GM19395 (cell line): ENCODE measurements at regions not wholly inside any gene's neighbourhood (a gene's known extent, or its start where the extent isn't known, plus 50 kb on each side); places are given as distances from the start of the nearest gene placed in this dataset.
"Not testable (repeated sequence)": the region's sequence is repeated elsewhere in the genome, so short reads cannot be mapped to it uniquely, and the experiment has no call there.

Experiments
- ATAC-seq: cut with Tn5 transposase; IDR thresholded peaks from one replicate; pipeline ENCODE4 v1.9.1; 2021; ENCODE audit warnings: mild to moderate bottlenecking, moderate library complexity; ENCODE audit not compliant: unreplicated experiment

DNA sequence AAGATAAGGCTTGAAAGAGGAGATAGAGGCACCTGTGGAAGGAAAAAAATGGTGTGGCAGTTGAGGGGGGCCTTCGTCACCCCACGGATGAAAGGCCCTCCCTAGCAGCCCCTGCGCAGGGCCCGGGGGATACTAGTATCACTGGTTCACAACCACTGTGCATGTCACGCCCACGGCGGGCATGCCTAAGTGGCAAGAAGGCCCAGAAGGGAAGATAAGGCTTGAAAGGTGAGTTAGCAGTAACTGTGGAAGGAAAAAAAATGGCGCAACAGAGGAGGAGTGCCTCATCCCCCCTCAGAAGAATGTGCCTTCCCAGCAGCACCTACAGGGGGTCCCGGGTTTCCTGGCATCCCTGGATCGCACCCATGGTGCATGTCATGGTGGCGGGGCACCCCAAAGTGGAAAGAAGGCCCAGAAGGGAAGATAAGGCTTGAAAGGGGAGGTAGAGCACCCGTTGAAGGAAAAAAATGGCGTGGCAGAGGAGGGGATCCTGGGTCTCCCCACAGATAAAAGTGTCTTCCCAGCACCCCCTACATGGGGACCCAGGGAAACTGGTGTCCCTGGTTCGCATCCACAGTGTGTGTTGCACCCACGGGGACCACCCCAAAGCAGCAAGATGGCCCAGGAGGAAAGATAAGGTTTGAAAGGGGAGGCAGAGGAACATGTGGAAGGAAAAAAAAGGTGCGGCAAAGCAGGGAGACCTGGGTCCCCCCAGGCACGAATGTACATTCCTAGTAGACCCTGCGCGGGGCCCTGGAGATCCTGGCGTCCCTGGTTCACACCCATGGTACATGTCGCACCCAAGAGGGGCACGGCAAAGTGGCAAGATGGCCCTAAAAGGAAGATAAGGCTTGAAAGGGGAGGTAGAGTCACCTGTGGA, 279.2 kb downstream of the ALG10 start:
- ATAC-seq = no peak

DNA sequence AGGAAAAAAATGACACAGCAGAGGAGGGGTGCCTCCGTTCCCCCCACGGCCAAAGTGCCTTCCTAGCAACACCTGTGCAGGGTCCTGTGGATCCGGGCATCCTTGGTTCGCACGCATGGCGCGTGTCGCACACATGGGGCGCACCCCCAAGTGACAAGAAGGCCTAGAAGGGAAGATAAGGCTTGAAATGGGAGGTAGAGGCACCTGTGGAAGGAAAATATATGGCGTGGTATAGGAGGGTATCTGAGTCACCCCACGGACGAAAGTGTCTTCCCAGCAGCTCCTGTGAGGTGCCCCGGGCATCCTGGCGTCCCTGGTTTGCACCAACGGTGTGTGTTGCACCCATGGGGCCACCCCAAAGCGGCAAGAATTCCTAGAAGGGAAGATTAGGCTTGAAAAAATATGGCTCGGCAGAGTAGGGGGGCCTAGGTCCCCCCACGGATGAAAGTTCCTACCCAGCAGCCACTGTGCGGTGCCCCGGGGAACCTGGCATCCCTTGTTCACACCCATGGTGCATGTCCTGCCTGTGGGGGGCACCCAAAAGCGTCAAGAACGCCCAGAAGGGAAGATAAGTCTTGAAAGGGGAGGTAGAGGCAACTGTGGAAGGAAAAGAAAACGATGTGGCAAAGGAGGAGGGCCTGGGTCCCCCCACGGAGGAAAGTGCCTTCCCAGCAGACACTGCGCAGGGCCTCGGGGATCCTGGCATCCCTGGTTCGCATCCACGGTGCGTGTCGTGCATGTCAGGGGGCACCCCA, 280.0 kb downstream of the ALG10 start:
- no peak for ATAC-seq

GRCh38 chr12:34303091-34303870, 281.0 kb downstream of the ALG10 start:
- no peak for ATAC-seq

DNA sequence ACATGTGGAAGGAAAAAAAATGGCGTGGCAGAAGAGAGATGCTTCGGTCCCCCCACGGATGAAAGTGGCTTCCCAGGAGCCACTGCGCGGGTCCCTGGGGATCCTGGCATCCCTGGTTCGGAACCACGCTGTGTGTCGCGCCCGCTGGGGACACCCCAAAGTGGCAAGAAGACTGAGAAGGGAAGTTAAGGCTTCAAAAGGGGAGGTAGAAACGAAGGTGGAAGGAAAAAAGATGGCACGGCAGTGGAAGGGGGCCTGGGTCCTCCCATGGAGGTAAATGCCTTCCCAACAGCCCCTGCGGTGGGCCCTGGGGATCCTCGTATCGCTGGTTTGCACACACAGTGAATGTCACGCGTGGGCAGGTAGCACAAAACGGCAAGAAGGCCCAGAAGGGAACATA, 281.7 kb downstream of the ALG10 start:
- ATAC-seq = no peak

- ATAC-seq = no peak
Observed at GRCh38 chr12:34304546-34304945, 282.2 kb downstream of the ALG10 start.

DNA sequence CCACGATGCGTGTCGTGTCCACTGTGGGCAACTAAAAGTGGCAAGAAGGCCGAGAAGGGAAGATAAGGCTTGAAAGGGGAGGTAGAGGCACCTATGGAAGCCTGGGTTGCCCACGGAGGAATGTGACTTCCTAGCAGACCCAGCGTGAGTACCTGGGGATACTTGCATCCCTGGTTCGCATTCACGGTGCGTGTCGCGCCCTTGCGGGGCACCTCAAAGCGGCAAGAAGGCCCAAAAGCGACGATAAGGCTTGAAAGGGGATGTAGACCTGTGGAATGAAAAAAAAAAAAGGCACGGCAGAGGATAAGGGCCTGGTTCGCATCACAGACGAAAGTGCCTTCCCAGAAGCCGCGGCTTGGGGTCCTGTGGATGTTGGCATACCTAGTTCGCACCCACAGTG, 282.9 kb downstream of the ALG10 start:
- no peak for ATAC-seq

GRCh38 chr12:34306133-34306830, 284.0 kb downstream of the ALG10 start:
- ATAC-seq = no peak

DNA sequence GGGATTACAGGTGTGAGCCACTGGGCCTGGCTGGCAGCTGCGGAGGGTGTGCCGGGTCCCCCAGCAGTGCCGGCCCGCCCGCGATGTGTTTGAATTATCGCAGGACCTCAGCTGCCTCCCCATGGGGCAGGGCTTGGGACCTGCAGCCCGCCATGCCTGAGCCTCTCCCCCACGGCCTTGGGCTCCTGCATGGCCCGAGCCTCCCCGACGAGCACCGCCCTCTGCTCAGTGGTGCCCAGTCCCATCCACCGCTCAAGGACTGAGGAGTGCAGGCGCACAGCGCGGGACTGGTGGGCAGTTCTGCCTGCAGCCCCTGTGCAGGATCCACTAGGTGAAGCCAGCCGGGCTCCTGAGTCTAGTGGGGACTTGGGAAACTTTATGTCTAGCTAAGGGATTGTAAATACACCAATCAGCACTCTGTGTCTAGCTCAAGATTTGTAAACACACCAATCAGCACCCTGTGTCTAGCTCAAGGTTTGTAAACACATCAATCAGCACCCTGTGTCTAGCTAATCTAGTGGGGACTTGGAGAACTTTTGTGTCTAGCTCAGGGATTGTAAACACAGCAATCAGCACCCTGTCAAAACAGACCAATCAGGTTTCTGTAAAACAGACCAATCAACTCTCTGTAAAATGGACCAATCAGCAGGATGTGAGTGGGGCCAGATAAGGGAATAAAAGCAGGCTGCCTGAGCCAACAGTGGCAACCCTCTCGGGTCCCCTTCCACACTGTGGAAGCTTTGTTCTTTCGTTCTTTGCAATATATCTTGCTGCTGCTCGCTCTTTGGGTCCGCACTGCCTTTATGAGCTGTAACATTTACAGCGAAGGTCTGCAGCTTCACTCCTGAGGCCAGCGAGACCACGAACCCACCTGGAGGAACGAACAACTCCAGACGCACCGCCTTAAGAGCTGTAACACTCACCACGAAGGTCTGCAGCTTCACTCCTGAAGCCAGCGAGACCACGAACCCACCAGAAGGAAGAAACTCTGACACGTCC, 287.8 kb downstream of the ALG10 start:
- ATAC-seq = not testable (repeated sequence)

DNA sequence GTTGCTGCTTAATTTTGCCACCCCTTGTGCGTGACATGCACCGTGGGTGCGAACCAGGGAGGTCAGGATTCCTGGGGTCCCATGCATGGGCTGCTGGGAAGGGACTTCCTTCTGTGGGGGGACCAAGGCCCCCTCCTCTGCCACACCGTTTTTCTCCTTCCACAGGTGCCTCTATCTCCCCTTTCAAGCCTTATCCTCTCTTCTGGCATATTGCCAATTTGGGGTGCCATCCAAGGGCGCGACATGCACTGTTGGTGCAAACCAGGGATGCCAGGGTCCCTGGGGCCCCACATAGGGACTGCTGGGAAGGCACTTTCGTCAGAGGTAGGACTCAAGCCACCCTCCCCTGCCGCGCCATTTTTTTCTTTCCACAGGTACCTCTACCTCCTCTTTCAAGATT, 289.0 kb downstream of the ALG10 start:
- no peak for ATAC-seq

DNA sequence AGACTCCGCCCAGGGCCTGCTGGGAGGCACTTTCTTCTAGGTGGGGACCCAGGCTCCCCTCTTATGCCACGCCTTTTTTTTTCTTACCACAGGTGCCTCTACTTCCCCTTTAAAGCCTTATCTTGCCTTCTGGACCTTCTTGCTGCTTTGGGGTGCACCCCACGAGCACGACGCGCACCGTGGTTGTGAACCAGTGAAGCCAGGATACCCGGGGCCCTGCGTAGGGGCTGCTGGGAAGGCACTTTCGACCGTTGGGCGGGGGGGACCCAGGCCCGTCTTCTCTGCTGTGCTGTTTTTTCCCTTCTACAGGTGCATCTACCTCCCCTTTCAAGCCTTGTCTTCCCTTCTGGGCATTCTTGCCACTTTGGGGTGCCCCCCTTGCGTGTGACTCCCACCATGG, 305.4 kb downstream of the ALG10 start:
- ATAC-seq = no peak

DNA sequence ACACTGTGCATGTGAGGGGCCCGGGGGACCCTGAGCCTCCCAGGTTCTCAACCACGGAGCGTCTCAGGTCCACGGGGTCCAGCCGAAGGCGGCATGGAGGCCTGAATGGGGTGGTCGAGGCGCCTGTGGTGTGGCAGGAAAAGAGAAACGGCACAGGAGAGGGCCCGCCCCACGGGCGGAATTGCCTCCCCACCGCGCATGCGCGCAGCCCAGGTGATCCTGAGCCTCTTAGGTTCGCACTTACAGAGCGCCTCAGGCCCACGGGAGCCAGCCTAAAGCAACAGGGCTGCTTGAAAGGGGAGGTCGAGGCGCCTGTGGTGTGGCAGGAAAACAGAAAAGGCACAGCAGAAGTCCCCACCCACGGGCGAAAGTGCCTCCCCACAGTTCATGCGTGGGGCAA, 311.0 kb downstream of the ALG10 start:
- no peak for ATAC-seq

- ATAC-seq = no peak
Observed at GRCh38 chr12:34334538-34334937, 312.2 kb downstream of the ALG10 start.

- ATAC-seq = no peak
Observed at GRCh38 chr12:34334953-34335743, 312.9 kb downstream of the ALG10 start.

DNA sequence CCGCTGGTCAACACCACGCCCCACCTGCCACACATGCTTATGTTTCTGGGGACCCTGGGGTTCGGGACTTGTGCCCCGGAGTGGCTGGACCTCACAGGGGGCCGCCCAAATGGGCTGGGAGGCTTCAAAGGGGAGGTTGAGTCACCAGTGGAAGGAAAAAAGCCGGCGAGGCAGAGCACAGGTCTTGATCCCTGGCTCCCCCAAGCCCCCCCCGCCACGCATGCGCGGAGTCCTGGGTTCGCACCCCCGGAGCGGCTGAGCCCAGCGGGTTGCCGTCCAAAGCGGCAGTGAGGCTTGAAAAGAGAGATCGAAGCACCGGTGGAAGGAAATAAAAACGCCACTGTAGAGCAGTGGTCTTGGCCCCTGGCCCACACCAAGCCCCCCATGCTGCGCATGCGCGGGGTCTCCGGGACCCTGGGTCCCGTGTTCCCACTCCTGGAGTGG, 313.5 kb downstream of the ALG10 start:
- no peak for ATAC-seq

DNA sequence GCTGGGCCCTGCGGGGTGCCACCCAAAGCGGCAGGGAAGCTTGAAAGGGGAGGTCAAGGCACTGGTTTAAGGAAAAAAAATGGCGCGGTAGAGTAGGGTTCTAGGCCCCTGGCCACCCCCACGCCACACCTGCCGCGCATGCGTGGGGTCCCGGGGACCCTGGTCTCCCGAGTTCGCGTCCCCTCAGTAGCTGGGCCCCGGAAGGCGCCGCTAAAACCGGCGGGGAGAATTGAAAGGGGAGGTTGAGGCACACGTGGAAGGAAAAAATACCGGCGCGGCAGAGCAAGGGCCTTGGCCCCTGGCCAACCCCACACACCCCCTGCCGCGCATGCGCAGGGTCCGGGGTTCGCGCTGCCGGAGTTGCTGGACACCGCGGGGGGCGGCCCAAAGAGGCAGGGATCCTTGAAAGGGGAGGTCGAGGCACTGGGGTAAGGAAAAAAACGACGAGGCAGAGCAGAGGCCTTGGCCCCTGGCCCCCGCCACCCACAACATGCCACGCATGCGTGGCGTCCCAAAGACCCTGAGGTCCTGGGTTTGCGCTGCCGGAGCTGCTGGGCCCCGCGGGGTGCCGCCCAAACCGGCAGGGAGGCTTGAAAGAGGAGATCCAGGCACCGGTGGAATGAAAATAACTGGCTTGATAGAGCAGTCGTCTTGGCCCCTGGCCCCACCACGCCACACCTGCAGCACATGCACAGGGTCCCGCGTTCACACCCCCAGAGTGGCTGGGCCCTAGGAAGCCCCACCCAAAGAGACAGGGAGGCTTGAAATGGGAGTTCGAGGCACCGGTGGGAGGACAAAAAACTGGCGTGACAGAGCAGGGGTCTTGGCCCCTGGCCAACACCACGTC, 314.5 kb downstream of the ALG10 start:
- no peak for ATAC-seq

DNA sequence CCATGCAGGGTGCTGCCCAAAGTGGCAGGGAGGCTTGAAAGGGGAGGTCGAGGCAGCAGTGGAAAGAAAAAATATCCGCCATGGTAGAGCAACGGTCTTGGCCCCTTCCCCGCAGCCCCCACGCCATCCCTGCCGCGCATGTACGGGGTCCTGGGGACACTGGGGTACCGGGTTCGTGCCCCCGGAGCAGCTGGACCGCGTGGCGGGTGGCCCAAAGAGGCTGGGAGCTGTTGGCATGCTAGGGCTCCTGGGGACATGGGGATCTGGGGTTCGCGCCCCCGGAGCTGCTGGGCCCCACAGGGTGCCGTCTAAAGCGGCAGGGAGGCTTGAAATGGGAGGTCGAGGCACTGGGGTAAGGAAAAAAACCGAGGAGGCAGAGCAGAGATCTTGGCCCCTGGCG, 316.5 kb downstream of the ALG10 start:
- no peak for ATAC-seq

- ATAC-seq = no peak
Observed at GRCh38 chr12:34339922-34340321, 317.6 kb downstream of the ALG10 start.
